Central memory CD8-positive, alpha-beta T cell (primary cell): ENCODE measurements at regions not wholly inside any gene's neighbourhood (a gene's known extent, or its start where the extent isn't known, plus 50 kb on each side); places are given as distances from the start of the nearest gene placed in this dataset.

ENCODE experiments used
- ATAC-seq: fragments of 150-1000 bp; cut with Tn5 transposase; replicated peaks from 2 replicates; pipeline ENCODE4 v1.10.0; 2022; ENCODE audit warnings: mild to moderate bottlenecking, moderate FRiP score, moderate number of reproducible peaks; ENCODE audit not compliant: poor library complexity, severe bottlenecking; ENCODE audit errors: extremely low read depth
- DNase-seq, 2 donors: peaks; one replicate each; pipeline ENCODE4 v3.0.0; 2021; ENCODE audit warnings: low spot score in 2 of 2
- H3K27ac Mint-ChIP-seq: one replicate; pipeline ENCODE4 v1.8.0; 2022; ENCODE audit warnings: low read depth, mild to moderate bottlenecking, moderate library complexity, mixed read lengths
- H3K27me3 Mint-ChIP-seq: one replicate; pipeline ENCODE4 v1.8.0; 2022; ENCODE audit warnings: mixed read lengths
- H3K36me3 Mint-ChIP-seq: one replicate; pipeline ENCODE4 v1.8.0; 2022; ENCODE audit warnings: mild to moderate bottlenecking, moderate library complexity, mixed read lengths; ENCODE audit not compliant: insufficient read depth
- H3K4me1 Mint-ChIP-seq: one replicate; pipeline ENCODE4 v1.8.0; 2022; ENCODE audit warnings: mixed read lengths
- H3K4me3 Mint-ChIP-seq: one replicate; pipeline ENCODE4 v1.8.0; 2022; ENCODE audit warnings: mild to moderate bottlenecking, moderate library complexity, mixed read lengths
- H3K9me3 Mint-ChIP-seq: one replicate; pipeline ENCODE4 v1.8.0; 2022; ENCODE audit warnings: mixed read lengths

- Mint-ChIP-seq H3K27me3 (peaks cover 84% of the 10 kb centered on the region), H3K27ac (no peak overlapping the region), H3K4me3 (no peak overlapping the region), H3K36me3 (no peaks in the 10 kb centered on the region), H3K9me3 (peaks cover 5% of the 10 kb centered on the region), H3K4me1 (no peaks in the 10 kb centered on the region)
- no peak for DNase-seq
- ATAC-seq: no peak
These were observed 98.2 kb upstream of the ALX4 start for GRCh38 chr11:44408141-44408540.

DNA sequence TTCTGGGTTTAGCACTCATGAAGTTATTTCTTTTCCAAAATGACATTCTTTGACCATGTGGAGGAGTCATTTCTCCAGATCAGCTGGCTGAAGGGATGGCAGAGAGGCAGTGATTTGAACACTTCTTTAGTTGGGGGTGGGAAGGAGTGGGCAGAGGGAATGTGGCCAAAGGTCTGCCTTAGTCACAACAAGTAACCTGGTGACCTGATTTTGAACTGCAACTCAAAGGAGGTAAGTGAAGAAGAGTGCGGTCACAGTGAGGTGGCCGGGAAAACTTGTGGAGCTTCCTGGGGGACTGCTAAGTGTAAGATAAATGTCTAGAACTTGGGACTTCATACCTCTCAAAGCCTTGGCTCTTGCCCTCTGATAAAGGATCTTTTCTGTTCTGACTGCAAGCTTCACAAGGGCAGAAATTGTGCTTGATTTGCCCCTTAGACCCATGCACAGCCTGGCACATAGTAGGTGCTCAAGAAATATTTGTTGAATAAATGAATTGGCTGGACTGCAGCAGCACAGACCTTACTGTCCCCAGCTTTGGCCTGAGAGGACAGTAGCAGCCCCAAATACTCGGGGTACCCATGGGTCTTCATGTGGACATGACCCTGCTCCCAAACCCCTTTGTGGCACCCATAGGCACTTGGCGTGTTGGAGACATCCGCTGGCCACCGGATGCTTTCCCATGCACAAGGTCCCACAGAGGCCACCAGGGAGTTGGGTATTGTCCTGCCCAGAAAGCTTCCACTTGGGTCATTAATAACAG is 99.0 kb upstream of the ALX4 start:
- Mint-ChIP-seq H3K27me3 (peaks cover 81% of the 10 kb centered on the region), H3K27ac (no peak overlapping the region), H3K4me1 (no peaks in the 10 kb centered on the region), H3K36me3 (no peaks in the 10 kb centered on the region), H3K4me3 (no peak overlapping the region), H3K9me3 (peaks cover 5% of the 10 kb centered on the region)
- no peak for ATAC-seq
- no peak for DNase-seq

- ATAC-seq (no peak), DNase-seq (no peak)
- H3K27me3 Mint-ChIP-seq: peaks cover 75% of the 10 kb centered on the region
- H3K4me3 Mint-ChIP-seq: no peak overlapping the region
- peaks cover 5% of the 10 kb centered on the region for H3K9me3 Mint-ChIP-seq
- H3K27ac Mint-ChIP-seq: no peak overlapping the region
- H3K4me1 Mint-ChIP-seq: no peaks in the 10 kb centered on the region
- no peaks in the 10 kb centered on the region for H3K36me3 Mint-ChIP-seq
These were observed 99.8 kb upstream of the ALX4 start for GRCh38 chr11:44409558-44410236.

DNA sequence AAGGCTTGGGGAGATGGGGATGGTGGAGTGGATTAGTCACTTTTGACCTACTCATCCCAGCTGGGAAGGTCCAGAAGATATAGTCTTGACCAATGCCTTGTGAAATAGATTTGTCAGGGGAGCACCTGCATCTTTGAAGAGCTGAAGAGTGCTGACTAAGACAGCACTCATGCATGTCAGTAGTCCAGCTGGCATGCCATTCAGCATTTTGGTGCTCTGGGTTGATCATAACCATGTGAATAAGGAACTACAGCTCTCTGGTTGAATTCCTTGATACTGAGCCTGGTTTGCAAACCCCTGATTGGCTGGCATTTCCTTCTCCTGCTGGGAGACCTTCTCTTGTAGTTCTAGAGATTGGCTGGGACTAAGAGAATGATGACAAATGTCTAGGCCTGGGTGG is 106.8 kb upstream of the ALX4 start:
- H3K4me1 Mint-ChIP-seq: no peaks in the 10 kb centered on the region
- H3K9me3 Mint-ChIP-seq: peaks cover 4% of the 10 kb centered on the region
- H3K4me3 Mint-ChIP-seq: no peak overlapping the region
- peaks cover 45% of the 10 kb centered on the region for H3K27me3 Mint-ChIP-seq
- ATAC-seq (no peak), DNase-seq (no peak)
- no peaks in the 10 kb centered on the region for H3K36me3 Mint-ChIP-seq
- no peak overlapping the region for H3K27ac Mint-ChIP-seq

DNA sequence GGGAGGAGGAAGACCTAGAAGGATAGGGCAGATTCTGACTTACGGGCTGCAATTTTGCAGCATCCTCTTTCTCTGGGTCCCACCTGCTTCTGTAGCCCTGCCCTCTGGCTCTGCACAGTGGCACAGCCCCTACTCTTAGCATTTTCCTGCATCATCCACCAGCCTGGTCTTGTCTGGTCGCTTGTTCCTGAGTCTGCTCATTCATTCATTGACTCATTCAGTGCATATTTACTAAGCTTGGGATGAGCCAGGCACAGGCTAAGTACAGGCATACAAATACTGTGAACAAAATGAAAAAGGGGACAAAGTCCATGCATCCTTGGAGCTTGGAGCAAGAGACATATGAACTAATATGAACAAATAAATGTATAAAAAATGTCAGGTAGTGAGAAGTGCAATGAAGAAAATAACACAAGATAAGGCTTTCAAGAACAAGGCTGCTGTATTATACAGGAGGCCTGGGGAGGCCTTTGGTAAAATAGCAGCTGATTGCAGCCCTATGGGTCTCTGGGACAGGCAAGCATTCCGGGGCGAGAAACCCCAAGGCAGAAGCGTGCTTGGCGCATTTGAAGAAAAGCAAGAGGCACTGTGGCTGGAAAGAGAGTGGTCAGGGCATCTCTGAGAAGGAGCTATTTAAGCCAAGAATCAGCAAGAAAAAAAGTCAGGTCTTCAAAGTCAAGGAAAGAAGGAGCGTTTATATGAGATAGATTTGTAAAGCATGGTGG is 108.0 kb upstream of the ALX4 start:
- H3K36me3 Mint-ChIP-seq: no peaks in the 10 kb centered on the region
- DNase-seq (no peak), ATAC-seq (no peak)
- H3K4me3 Mint-ChIP-seq: no peak overlapping the region
- no peaks in the 10 kb centered on the region for H3K4me1 Mint-ChIP-seq
- peaks cover 46% of the 10 kb centered on the region for H3K27me3 Mint-ChIP-seq
- H3K9me3 Mint-ChIP-seq: no peaks in the 10 kb centered on the region
- H3K27ac Mint-ChIP-seq: no peak overlapping the region

- Mint-ChIP-seq H3K36me3 (no peaks in the 10 kb centered on the region), H3K4me1 (no peaks in the 10 kb centered on the region), H3K4me3 (no peak overlapping the region), H3K27ac (no peak overlapping the region), H3K27me3 (peaks cover 51% of the 10 kb centered on the region), H3K9me3 (no peaks in the 10 kb centered on the region)
- ATAC-seq (no peak), DNase-seq (no peak)
These were observed 108.5 kb upstream of the ALX4 start for GRCh38 chr11:44418456-44418830.

GRCh38 chr11:44421090-44421675 is 111.2 kb upstream of the ALX4 start:
- Mint-ChIP-seq H3K27me3 (peaks cover 63% of the 10 kb centered on the region), H3K4me3 (no peak overlapping the region), H3K4me1 (no peaks in the 10 kb centered on the region), H3K9me3 (no peaks in the 10 kb centered on the region), H3K27ac (no peak overlapping the region), H3K36me3 (no peaks in the 10 kb centered on the region)
- DNase-seq (no peak), ATAC-seq (no peak)

- H3K4me3 Mint-ChIP-seq: no peak overlapping the region
- H3K36me3 Mint-ChIP-seq: no peaks in the 10 kb centered on the region
- DNase-seq (no peak), ATAC-seq (no peak)
- no peaks in the 10 kb centered on the region for H3K4me1 Mint-ChIP-seq
- H3K27ac Mint-ChIP-seq: no peak overlapping the region
- no peaks in the 10 kb centered on the region for H3K9me3 Mint-ChIP-seq
- peaks cover 63% of the 10 kb centered on the region for H3K27me3 Mint-ChIP-seq
These were observed 113.3 kb upstream of the ALX4 start for GRCh38 chr11:44423289-44423688.

DNA sequence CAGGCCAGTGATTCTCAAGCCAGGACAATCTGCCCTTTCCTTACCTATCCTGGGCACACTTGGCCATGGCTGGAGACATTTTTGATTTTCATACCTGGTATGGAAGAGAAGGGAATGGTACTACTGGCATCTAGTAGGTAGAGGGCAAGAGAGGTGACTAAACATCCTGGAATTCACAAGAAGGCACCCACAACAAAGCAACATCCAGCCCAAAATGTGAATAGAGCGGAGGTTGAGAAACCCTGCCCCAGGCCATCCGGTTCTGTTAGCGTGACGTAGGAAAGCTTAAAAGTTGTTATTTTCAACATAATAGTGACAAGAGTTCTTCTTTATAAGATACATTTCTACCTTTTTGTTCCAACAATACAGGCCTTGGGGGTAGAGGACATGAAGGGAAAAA is 114.9 kb upstream of the ALX4 start:
- no peaks in the 10 kb centered on the region for H3K9me3 Mint-ChIP-seq
- H3K27me3 Mint-ChIP-seq: peaks cover 58% of the 10 kb centered on the region
- no peak for DNase-seq
- no peak overlapping the region for H3K27ac Mint-ChIP-seq
- ATAC-seq: no peak
- H3K4me3 Mint-ChIP-seq: no peak overlapping the region
- H3K36me3 Mint-ChIP-seq: no peaks in the 10 kb centered on the region
- no peaks in the 10 kb centered on the region for H3K4me1 Mint-ChIP-seq

DNA sequence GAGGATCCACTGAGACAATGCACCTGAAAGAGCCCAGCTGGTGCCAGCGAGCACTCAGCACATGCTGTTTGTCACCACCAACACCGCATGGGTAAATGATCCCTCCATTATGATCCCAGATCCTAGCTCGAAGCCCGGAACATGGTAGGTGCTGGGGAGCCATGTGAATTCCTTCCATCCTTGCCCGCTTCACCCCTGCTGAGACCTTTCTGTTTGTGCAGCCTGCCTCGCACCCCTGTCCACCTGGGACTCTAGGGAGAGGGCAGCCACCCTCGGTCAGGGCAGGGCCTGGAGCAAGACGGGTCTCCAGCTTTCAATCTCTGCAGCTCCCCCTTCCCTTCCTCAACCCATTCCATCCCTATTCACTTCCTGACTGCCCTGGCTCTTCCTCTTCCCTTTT is 116.2 kb upstream of the ALX4 start:
- no peaks in the 10 kb centered on the region for H3K9me3 Mint-ChIP-seq
- no peak overlapping the region for H3K4me3 Mint-ChIP-seq
- no peak for DNase-seq
- peaks cover 67% of the 10 kb centered on the region for H3K27me3 Mint-ChIP-seq
- ATAC-seq: no peak
- no peak overlapping the region for H3K27ac Mint-ChIP-seq
- H3K4me1 Mint-ChIP-seq: no peaks in the 10 kb centered on the region
- H3K36me3 Mint-ChIP-seq: no peaks in the 10 kb centered on the region

DNA sequence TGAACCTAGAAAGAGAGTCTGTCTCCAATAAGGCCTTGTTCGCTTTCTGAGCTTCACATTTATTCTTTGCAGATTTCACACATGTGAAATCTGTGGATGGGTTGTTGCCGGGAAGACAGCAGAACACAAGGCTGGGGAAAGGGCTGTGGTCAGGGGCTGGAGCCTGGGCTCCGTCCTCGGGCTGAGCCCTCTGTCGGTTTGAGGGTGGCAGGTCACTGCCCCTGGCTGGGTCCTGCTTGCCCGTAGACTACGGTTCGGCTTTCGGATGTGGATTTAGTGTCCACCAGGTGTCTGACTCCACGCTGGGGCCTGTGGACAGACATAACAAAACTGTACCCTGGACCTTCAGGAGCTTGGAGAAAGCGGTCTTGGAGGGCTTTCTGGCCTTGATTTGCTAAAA is 117.0 kb upstream of the ALX4 start:
- H3K4me1 Mint-ChIP-seq: no peaks in the 10 kb centered on the region
- H3K4me3 Mint-ChIP-seq: no peak overlapping the region
- no peaks in the 10 kb centered on the region for H3K9me3 Mint-ChIP-seq
- ATAC-seq (no peak), DNase-seq (no peak)
- H3K27ac Mint-ChIP-seq: no peak overlapping the region
- peaks cover 66% of the 10 kb centered on the region for H3K27me3 Mint-ChIP-seq
- H3K36me3 Mint-ChIP-seq: no peaks in the 10 kb centered on the region

DNA sequence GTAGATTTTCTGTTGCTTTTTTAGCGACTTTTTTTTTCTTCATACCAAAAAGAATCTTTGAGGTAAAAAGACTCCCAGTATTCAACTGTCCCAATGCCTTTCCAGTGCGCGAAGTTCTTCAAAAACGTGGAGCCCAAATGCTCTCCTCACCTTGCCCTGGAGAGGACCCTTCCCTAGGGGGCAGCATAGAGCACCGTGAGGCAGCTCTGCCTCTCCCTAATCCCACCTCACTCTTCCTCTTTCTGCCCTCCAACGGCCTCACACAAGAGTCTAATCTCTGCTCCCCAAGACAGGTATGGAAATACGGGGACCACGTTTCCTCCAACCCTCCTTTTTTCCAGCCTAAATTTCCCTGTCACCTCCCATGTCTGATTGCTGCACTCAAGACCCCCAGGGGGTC is 117.5 kb upstream of the ALX4 start:
- Mint-ChIP-seq H3K4me1 (no peaks in the 10 kb centered on the region), H3K4me3 (no peak overlapping the region), H3K36me3 (no peaks in the 10 kb centered on the region), H3K27ac (no peak overlapping the region), H3K9me3 (no peaks in the 10 kb centered on the region), H3K27me3 (peaks cover 66% of the 10 kb centered on the region)
- ATAC-seq (no peak), DNase-seq (no peak)
